ENCODE measurements at regions not wholly inside any gene's neighbourhood (a gene's known extent, or its start where the extent isn't known, plus 50 kb on each side); places are given as distances from the start of the nearest gene placed in this dataset.

DNA sequence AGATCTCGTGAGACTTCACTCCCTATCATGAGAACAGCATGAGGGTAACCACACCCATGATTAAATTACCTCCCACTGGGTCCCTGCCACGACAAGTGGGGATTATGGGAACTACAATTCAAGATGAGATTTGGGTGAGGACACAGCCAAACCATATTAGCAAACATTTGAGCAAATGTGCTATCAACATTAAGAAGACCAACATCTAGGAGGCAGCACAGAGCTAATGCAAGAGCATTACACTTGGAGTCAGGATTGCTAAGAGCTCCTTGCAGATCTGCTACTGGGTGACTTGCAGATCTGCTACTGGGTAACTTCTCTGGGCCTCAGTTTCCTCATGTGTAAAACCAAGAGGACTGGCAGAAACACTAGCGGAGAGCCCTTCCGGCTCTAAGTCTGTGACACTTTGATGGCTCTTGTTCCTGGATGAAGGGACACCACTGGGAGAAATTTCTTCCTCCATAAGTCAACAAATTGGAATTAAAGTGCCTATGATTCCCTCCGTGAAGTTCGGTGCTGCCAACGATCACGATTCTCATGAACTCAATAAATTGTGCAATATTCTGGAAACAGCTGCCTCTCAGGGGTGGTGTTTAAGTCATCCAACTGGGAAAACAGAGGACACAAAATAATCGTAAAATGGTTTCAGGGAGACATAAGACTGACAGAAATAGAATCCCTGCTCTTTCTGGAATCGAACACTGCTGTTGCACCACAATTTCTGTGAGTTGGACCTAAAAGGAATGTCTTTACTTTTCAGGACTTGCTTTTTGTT, 115.8 kb upstream of the ITGB1 start:
- H3K4me1 ChIP-seq (ENCODE audit: control insufficient read depth in 1 of 2, insufficient read depth in 1 of 2, low read depth in 1 of 2, low read length in 1 of 2), result no peaks in the 10 kb centered on the region
- H3K9me3 ChIP-seq, result no peaks in the 10 kb centered on the region
- no peaks in the 10 kb centered on the region for H3K27me3 ChIP-seq
- H3K36me3 ChIP-seq, result no peaks in the 10 kb centered on the region
- TF ChIP-seq, protein P1, sequence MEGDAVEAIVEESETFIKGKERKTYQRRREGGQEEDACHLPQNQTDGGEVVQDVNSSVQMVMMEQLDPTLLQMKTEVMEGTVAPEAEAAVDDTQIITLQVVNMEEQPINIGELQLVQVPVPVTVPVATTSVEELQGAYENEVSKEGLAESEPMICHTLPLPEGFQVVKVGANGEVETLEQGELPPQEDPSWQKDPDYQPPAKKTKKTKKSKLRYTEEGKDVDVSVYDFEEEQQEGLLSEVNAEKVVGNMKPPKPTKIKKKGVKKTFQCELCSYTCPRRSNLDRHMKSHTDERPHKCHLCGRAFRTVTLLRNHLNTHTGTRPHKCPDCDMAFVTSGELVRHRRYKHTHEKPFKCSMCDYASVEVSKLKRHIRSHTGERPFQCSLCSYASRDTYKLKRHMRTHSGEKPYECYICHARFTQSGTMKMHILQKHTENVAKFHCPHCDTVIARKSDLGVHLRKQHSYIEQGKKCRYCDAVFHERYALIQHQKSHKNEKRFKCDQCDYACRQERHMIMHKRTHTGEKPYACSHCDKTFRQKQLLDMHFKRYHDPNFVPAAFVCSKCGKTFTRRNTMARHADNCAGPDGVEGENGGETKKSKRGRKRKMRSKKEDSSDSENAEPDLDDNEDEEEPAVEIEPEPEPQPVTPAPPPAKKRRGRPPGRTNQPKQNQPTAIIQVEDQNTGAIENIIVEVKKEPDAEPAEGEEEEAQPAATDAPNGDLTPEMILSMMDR (IDR thresholded peaks at IDR 0.05), result no peak
- no peak overlapping the region for H3K27ac ChIP-seq
- H3K4me3 ChIP-seq (ENCODE audit: low read depth in 1 of 2, low read length in 1 of 2), result no peak overlapping the region

DNA sequence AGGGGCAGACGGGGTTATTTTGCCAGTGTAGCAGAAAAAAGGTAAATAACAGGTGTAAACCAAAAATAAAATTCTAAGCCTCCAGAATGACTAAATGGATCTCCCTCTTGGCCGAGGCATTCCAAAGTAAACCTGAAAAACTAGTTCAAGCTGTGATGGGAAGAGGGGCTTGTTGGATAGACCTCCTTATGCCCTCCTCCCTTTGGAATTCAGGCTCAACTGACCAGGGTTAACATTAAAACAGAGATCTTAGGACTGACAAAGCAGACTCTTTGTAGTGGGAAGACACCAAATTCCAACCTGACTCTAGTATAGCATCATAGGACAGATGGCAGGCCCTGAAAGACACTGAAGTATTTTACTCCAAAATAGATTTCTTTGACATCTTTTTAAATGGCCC, 113.8 kb upstream of the ITGB1 start:
- no peaks in the 10 kb centered on the region for H3K36me3 ChIP-seq
- H3K27me3 ChIP-seq, result no peaks in the 10 kb centered on the region
- no peaks in the 10 kb centered on the region for H3K4me1 ChIP-seq (ENCODE audit: control insufficient read depth in 1 of 2, insufficient read depth in 1 of 2, low read depth in 1 of 2, low read length in 1 of 2)
- no peak overlapping the region for H3K27ac ChIP-seq
- no peaks in the 10 kb centered on the region for H3K9me3 ChIP-seq
- TF ChIP-seq, protein P1 (IDR thresholded peaks at IDR 0.05), result no peak
- no peak overlapping the region for H3K4me3 ChIP-seq (ENCODE audit: low read depth in 1 of 2, low read length in 1 of 2)

DNA sequence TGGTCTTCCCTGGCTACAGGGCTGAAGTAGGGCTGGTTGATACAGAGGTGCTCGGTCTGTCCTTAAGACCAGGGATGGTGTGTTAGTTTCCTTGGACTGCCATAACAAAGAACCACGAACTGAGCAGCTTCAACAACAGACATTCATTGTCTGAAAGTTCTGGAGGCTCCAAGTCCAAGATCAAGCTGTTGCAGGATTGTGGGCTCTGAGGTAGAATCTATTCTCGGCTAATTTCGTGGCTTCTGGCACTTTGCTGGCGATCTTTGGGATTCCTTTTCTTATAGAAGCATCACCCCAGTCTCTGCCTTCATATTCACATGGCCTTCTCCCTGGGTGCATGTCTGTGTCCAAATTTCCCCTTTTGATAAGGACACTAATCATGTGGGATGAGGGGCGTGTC, 112.1 kb upstream of the ITGB1 start:
- H3K27ac ChIP-seq, result no peak overlapping the region
- H3K27me3 ChIP-seq, result no peaks in the 10 kb centered on the region
- H3K36me3 ChIP-seq, result no peaks in the 10 kb centered on the region
- no peak overlapping the region for H3K4me3 ChIP-seq (ENCODE audit: low read depth in 1 of 2, low read length in 1 of 2)
- H3K4me1 ChIP-seq (ENCODE audit: control insufficient read depth in 1 of 2, insufficient read depth in 1 of 2, low read depth in 1 of 2, low read length in 1 of 2), result no peaks in the 10 kb centered on the region
- TF ChIP-seq, protein P1 (IDR thresholded peaks at IDR 0.05), result no peak
- no peaks in the 10 kb centered on the region for H3K9me3 ChIP-seq

DNA sequence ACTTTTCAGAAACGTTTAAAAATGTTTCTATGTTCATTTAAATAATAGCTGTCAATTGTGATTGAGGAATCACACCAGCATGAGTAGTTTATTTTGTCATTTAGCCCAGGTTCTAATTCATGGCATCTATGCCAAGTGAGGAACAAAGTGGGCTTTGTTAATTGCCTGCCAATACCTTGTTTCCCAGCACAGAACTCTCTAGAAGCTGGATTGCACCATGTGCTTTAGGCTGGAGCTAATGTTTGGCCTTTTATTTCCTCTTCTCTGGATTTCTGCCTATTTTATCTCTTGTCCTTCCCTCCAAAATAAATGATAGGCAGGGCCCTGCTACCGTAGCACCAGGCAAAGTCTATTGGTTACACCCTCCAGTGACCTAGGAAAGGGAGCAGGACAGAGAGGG, 109.9 kb upstream of the ITGB1 start:
- TF ChIP-seq, protein P1 (IDR thresholded peaks at IDR 0.05), result no peak
- H3K27me3 ChIP-seq, result no peaks in the 10 kb centered on the region
- H3K9me3 ChIP-seq, result no peaks in the 10 kb centered on the region
- no peak overlapping the region for H3K4me3 ChIP-seq (ENCODE audit: low read depth in 1 of 2, low read length in 1 of 2)
- no peak overlapping the region for H3K27ac ChIP-seq
- H3K4me1 ChIP-seq (ENCODE audit: control insufficient read depth in 1 of 2, insufficient read depth in 1 of 2, low read depth in 1 of 2, low read length in 1 of 2), result no peaks in the 10 kb centered on the region
- no peaks in the 10 kb centered on the region for H3K36me3 ChIP-seq

DNA sequence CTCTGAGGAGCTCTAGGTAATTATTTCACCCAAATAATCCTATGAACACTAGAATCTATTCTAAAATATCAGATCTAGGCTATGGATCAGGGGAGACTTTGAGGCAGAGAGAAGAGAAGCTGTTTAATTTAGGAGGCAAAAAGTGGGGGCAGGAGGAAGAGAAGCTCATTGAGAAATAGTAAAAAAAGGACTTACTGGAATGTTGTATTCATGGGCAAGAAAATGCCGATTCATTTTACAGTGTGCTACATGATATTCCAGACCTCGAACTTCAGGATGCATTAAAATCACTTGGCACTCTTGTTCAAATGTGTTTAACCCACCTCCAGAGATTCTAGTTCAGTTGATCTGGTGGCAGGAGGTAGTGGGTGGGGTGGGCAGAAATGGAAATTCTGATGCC, 109.5 kb upstream of the ITGB1 start:
- H3K9me3 ChIP-seq, result no peaks in the 10 kb centered on the region
- TF ChIP-seq, protein P1 (IDR thresholded peaks at IDR 0.05), result no peak
- no peak overlapping the region for H3K4me3 ChIP-seq (ENCODE audit: low read depth in 1 of 2, low read length in 1 of 2)
- no peaks in the 10 kb centered on the region for H3K4me1 ChIP-seq (ENCODE audit: control insufficient read depth in 1 of 2, insufficient read depth in 1 of 2, low read depth in 1 of 2, low read length in 1 of 2)
- H3K27me3 ChIP-seq, result no peaks in the 10 kb centered on the region
- no peaks in the 10 kb centered on the region for H3K36me3 ChIP-seq
- no peak overlapping the region for H3K27ac ChIP-seq
